GM19467 (cell line): ENCODE measurements at regions not wholly inside any gene's neighbourhood (a gene's known extent, or its start where the extent isn't known, plus 50 kb on each side); places are given as distances from the start of the nearest gene placed in this dataset.

Experiments used
- ATAC-seq: cut with Tn5 transposase; IDR thresholded peaks from one replicate; pipeline ENCODE4 v1.9.1; 2021; ENCODE audit warnings: mild to moderate bottlenecking, moderate library complexity; ENCODE audit not compliant: unreplicated experiment

DNA sequence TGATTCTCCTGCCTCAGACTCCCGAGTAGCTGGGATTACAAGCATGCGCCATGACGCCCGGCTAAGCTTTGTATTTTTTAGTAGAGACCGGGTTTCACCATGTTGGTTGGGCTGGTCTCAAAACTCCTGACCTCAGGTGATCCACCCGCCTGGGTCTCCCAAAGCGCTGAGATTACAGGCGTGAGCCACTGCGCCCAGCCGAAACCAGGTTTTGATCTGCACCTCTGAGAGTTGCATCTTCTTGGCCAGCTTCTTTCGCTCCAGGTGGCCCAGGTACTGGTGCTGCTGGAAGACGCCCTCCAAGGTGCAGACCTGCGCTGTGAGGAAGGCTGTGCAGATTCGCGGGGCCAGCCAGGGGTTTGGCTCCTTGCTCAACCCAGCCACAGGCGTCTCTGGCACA lies 275.4 kb upstream of the LRRC3B start:
- no peak for ATAC-seq

- no peak for ATAC-seq
These were observed 271.7 kb upstream of the LRRC3B start for GRCh38 chr3:26350853-26351252.

DNA sequence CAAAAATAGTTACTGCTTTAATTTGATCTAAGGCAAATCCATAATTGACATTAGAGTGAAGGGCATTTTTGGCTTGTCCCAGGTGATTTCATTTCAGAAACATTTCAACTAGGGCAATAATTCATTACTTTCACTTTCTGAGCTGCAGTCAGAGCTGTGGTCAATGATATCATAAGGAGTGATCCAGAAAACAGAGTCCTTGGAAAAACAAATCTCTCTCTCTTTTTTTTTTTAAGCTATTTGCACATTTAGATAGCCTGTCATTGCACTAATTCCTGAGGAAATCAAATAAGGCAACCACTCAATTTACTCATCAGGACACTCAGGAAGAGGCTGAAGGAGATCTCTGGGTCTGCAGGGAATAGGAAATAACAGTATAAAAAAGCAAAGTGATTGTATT lies 269.5 kb upstream of the LRRC3B start:
- ATAC-seq, result no peak

DNA sequence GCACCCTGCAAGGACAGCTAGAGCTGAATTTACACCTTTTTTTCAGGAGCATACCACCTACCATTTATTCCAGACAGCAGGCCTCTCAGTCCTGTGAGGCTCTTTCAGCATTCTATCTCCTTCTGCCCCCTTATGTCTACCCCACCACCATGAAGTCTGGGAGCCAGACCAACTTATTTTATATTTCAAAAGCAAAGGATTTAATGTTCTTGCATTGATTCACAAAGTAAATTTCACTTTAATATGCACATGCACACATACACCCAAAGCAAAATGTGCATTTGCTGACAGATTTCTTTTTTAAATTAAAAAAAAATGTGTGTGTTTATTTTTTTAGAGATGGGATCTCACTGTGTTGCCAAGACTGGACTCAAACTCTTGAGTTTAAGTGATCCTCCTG lies 264.2 kb upstream of the LRRC3B start:
- ATAC-seq, result no peak

DNA sequence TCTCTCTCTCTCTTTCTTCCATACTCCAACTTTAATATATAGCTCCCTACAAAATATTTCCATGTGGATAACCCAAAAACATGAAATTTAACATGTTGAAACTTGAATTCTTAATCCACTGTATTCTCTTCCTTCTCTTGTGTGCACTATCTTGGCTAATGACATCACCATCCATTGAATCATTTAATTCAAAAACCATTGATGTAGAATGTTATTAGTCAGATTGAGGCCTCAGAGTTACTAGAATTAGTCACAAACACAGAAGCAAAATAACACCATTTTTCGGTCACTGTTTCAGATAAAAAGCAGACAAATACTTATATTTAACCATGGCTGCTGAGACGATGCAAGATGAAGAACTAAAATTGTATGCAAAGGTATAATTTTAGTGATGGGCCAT lies 256.9 kb upstream of the LRRC3B start:
- ATAC-seq, result no peak

DNA sequence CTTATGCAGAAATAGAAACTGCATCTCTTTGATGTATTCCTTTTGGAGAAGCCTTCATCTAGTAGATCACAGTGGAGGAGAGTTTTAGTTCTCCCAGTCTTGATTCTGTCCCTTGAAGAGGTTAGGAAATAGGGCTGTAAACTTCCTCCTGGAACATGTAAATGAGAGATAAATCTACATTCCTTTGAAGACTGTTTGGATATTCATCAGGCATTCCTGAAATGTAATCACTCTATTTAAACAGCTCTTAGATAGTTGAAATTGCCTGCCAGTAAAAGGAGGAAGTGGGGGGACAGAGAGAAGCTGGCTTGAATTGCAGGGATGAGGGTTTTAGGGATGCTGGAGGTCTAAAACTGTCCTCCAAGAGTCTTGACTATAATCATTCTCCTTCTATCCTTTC lies 254.3 kb upstream of the LRRC3B start:
- ATAC-seq, result no peak

GRCh38 chr3:26369133-26369532 lies 253.4 kb upstream of the LRRC3B start:
- ATAC-seq, result no peak

DNA sequence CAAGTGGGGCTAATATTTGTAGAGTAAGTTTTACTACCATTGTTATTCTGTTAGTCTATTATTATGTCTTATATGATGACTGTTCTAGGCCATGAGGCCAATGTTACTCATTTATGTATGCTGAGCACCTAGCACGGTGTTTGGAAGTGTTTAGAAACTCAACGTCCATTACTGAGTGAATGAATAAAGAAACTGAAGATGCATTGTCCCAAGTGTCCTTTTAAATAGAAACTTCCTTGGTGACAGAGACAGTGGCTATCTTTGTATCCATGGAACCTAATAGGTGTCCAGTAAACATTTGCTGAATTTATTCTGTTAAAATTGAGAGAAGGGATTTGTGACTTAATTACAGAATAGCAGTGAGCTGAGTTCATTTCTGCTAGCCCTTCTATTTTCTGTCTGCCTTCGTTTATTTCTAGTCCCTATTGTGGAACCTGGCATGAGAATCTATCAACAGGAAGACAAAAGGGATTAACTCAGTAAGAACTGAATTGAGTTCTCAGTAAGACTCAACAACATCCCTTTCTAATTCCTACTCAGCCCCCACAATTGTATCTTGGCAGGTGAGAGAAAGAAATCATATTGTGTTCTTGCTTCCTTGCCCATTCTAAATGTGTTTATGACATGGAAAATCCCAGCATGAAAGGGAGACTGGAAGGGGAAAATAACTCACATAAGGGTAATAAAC lies 246.6 kb upstream of the LRRC3B start:
- ATAC-seq, result no peak

DNA sequence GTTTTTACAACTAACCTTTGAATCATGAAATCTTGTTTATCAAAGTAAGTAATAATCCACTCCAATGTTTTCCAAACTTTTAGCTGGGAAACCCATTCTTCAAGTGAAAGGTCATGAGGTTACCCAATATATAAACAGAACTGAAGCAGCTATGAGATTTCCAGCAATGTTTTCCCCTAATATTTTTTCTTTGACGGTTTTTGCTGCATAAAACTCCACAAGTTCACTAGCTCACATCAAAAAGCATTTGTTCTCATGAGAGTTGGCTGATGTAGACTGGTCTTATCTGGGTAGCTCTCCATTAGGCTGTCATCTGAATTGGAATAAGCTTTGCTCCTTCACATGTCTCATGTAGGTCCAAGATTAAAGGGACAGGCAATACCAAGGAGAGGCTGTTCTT lies 241.2 kb upstream of the LRRC3B start:
- ATAC-seq, result no peak

DNA sequence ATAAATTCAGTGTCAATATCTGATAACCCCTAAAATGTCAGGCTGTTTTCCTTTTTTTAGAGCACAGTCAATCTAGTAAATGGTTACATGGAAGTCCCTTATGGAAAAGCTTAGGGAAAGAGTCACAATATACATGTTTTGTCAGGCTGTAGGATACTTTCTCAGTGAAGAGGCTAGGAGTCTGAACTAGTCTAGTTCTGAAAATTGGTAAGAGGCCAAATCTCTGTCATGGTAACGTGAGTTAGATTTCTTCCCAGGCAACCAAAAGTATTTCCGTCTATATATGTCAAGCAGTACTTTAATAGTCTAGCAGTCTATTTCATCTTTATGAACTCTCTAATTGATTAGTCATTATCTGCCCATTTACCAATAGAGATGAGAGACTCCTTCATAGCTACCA lies 215.9 kb upstream of the LRRC3B start:
- ATAC-seq, result no peak

- no peak for ATAC-seq
These were observed 204.0 kb upstream of the LRRC3B start for GRCh38 chr3:26418553-26418952.

- ATAC-seq, result peak; percentile 61
These were observed 200.2 kb upstream of the LRRC3B start for GRCh38 chr3:26422415-26422814.

DNA sequence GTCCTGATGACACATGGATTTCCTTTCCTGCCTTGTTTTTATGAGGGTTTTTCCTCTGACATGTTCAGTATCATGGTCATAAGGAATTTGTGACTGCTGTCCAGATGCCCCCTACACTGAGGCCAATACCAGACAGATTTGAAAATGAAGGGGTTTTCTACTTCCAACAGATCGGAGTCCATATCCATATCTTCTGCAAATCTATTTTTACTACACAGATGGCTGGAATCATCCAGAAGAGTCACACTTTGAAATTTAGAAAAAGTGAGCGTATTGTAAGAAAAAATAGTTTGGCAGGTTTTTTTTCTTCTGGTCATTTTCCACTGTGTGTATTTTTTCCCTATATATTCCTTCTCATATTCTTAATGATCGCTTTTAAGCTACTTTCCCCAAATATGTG lies 197.5 kb upstream of the LRRC3B start:
- ATAC-seq, result no peak

GRCh38 chr3:26428992-26429391 lies 193.6 kb upstream of the LRRC3B start:
- no peak for ATAC-seq

DNA sequence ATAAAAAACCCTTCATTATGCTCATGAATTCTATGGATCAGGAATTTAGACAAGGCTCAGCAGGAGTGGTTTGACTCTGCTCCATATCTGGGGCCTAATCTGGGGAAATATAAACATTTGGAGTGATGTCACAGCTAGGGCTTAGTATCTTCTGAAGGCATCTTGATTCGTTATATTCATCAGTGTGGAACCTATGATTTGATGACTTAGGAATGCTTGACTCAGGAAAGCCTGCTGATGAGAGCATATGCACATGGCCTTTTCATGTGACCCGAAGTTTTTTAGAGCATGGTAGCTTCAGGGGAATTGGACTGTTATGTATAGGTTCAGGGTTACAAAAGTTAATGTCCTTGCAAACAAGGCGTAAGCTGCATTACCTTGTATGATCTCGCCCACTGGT lies 184.9 kb upstream of the LRRC3B start:
- no peak for ATAC-seq

DNA sequence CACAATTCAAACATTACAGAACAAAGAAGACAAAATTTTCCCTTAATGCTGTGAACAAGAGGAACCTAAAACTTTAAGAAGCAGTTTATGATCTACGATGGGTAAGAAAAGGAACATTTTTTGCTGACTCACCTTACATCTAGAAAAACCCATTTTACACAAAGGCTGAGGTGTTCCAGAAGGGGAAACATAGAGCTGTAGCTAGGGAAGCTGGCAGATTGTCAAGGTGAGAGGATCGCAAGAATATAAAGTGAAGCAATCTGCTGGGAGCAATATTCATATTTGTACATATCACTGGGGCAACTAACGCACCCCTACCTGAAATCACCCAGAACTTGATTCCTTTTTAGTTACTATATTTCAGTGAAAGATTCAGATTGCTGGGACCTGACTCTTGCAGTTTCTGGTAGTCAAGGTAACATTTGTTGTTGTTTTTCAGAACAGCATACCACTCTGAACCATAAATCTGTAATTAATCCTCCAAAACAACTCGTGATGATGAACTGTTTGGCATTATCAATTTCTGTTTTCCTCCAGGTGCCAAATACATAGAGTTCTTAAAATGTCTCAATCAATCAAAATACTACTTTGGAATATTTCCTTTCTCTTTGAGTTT lies 184.1 kb upstream of the LRRC3B start:
- ATAC-seq, result no peak

GRCh38 chr3:26438981-26439884 lies 183.3 kb upstream of the LRRC3B start:
- no peak for ATAC-seq

DNA sequence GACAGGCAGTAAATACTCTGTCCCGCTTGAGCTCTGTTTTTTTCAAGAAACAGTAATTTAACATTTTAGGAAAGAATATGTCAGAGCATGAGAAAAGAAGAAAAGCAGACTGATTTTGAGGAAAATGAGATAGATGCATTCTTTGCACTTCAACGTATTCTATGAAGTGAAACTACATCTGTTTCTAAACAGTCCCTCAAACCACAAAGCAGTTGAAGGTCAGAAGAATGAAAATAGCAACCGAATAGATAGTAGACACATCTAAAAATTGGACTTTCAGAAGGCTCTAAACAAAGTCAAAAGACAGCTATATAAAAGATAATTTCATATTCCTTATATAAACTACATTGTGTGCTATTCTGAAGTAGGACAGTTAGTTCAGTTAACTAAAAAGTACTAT lies 172.6 kb upstream of the LRRC3B start:
- ATAC-seq, result no peak

DNA sequence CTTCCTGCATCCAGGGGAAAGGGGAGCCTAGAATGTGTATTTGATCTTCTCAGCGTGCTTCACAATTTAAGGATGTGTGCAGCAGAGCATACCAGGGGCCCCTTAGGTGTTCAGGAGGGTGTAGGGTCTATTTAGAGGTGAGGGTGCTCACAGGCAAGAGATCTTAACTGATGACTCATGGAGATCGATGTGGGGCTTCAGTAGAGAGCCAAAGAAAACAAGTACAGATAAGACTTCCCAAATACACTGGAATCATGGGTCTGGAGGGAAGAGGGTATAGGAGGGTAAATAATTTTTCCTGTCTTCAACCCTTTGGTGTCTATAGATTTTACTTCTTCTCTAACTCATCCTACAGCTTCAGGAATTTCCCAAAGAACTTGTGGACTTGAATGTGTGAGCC lies 170.2 kb upstream of the LRRC3B start:
- no peak for ATAC-seq

DNA sequence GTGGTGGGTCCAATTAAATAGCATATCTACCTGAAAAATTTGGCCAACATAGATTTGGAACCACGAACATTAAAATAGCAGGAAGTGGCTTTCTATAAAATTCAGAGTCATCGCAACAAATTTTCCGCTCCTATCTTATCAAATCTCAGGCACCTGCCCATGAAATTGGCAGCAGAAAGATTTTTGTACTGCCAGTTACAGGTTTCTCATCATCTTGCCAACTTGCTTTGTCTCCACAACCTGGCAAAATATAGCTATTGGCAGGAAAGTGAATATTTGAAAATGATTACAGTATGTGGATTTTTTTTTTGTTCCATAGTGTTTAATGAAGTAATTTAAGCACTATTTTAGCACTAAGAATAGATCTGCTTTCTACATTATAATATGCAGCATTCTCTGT lies 161.6 kb upstream of the LRRC3B start:
- ATAC-seq, result no peak

DNA sequence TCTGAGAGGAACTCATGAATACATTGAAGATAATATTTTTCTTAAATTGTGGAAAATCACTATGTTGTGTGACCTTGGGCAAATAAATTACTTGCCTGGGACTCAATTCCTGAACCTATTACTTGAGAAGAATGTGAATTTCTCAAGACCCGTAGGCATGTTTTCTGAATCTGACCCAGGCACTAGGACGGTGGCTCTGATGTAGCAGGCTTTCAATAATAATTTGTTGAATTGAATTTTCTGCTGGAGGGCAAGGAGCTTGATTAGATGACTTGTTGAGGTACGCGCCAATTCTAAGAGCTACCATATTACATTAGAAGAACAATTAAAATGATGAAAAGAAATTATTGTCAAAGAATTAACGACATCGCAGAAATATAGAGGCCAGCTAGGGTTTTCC lies 150.2 kb upstream of the LRRC3B start:
- ATAC-seq, result no peak

DNA sequence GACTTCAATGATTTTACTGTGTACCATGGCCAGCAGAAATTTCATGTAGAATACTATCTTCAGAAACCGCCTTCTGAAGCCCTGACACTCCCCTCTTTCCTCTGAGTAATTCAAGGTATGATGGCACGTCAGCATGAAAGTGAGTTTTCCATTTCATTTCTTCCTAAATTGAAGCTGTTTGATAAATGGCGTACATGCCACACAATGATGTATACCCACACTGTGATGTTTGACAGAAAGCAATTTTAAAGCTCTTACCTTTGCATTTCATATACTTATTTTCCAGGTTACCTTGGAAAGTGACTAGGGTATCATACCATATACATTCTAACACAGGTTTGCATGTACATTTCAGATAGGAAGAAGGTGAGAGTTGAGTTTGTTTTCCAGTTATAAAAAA lies 147.9 kb upstream of the LRRC3B start:
- no peak for ATAC-seq
